Right kidney (tissue), 1 donor: ENCODE measurements at regions not wholly inside any gene's neighbourhood (a gene's known extent, or its start where the extent isn't known, plus 50 kb on each side); places are given as distances from the start of the nearest gene placed in this dataset.

Experiments
- DNase-seq: peaks from one replicate; pipeline ENCODE4 v3.0.0-alpha.2; 2016

GRCh38 chr21:28111151-28111619 is 881.5 kb downstream of the LTN1 start:
- peak; percentile 42 for DNase-seq

DNA sequence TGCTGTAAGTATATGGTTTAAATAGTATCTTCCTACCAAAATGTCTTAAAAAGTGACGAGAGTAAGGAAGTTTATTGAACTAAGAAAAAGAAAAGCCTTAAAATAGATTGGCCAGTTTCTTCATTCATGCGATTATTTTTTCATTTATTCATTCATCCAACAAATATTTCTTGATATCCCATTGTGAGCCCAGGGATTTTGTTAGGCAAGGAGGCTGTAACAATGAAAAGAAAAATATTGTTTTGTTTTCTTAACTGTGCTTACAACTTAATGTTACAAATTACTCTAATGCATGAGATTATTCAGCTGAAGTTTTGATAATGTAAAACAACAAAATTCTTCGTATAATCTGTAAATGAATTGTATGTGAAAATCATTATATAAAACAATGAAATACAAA is 882.0 kb downstream of the LTN1 start:
- no peak for DNase-seq

DNA sequence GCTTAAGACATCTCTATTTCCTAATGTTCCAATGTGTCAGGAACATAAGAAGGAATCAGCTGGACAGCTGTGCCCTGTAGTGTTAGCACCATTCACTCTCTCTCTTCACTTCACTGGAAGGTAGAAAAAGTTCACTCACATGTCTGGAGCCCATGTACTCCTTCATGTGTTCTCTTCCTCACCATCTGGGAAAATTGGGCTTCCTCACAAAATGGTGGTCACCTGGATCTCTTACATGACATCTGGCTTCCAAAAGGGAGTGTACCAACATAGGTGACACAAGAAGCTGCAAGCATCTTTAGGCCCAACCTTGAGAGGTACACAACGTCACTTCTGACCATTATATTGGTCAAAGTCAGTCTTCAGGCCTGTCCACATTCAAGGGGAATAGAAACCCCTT is 882.6 kb downstream of the LTN1 start:
- no peak for DNase-seq

DNA sequence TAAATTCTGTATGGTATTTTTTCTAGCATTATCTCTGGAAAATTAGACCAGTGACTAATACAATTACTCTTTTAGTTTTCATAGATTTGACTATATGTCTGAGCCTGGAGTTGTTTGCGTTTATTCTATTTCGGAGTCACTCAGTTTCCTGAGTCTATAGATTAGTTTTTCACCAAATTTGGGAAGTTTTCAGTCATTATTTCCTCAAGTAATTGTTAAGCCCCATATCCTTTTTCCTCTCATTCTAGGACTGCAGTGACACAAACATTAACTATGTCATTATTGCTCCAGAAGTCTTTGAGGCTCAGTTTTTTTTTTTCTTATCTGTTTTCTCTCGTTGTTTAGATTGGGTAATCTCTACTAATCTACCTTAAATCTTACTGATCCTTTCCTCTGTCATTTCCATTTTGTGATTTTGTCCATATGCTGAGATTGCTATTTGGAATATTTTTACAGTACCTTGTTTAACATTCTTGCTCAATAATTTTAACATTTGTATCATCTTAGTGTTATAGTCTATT is 886.2 kb downstream of the LTN1 start:
- DNase-seq: no peak

DNA sequence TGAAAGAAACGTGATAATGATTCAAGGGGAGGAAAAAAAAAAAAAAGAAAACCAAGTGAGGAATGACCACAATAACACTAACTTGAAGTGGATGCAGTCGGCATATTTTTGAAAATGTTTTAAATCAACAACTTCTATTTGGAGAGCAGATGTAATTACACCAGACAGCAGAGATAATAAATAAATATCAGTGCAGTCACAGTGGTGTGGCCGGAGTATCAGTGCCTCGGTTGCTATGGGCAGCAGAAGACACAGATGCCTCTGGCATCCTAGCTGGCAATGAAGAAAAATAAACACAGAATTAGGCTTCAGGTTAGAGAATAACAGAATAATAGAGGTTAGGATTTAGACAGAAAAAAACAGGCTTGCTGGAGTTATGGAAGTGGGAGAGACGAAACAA is 888.3 kb downstream of the LTN1 start:
- DNase-seq: no peak

DNA sequence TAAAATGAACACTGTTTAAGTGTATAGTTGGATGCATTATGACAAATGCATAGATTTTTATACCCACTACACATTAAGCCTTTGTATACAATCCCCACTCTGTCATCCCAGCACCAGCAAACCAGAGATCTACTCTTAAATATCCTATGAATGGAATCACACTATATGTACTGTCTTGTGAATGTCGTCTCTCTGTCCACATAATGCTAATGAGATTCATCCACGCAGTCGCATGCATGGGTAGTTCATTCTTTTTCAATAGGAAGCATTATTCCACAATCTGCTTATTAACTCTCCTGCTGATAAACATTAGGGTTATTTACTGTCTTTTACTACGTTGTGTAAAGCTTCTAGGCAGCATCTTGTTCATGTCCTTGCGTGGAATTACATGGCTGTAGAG is 892.3 kb downstream of the LTN1 start:
- no peak for DNase-seq

GRCh38 chr21:28099001-28099705 is 893.5 kb downstream of the LTN1 start:
- DNase-seq: no peak

DNA sequence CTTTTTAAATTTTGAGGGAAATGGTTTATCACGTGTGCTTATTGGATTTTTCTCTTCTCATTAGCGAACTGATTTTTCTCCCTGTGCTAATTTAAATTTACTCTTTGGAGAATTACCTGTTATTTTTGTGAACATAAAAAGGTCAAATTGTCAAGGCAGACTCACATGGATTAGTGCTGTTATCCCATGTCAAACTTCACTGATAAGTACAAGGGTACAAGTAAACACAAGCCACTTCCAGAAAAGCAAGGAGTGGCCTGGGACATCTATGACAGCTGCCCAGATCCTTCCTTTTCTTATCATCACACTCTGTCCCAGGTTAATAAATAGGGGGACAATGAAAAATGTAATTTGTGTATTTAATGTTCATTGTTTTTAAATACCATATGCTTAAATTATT is 901.2 kb downstream of the LTN1 start:
- no peak for DNase-seq

- no peak for DNase-seq
Observed at GRCh38 chr21:28090546-28090945, 902.1 kb downstream of the LTN1 start.

DNA sequence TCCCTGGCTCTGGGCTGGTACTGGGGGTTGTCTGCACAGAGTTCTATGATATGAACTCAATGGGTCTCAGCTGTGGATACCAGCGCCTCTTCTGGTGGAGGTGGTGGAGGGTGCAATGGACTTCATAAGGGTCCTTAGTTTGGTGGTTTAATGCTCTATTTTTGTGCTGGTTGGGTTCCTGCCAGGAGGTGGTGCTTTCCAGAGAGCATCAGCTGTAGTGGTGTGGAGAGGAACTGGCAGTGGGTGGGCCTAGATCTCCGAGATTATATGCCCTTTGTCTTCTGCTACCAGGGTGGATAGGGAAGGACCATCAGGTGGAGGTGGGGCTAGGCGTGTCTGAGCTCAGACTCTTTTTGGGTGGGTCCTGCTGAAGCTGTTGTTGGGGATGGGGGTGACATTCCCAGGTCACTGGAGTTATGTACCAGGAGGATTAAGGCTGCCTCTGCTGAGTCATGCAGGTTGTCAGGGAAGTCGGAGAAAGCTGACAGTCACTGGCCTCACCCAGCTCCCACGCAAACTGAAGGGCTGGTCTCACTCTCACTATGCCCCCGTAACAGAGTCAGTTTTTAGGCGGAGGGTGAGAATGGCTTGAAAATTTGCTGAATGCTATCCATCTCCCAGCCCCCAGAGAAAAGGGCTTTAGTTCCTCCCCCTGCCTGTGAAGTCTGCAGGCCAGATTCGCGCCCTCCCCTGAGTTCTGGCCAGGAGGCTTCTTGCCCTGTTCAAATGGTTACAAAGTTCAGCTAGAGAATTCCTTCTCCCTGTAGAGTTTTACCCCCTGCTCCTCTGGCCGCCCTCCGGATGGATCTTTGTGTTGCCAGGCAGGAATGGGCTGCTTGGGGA is 902.9 kb downstream of the LTN1 start:
- no peak for DNase-seq

DNA sequence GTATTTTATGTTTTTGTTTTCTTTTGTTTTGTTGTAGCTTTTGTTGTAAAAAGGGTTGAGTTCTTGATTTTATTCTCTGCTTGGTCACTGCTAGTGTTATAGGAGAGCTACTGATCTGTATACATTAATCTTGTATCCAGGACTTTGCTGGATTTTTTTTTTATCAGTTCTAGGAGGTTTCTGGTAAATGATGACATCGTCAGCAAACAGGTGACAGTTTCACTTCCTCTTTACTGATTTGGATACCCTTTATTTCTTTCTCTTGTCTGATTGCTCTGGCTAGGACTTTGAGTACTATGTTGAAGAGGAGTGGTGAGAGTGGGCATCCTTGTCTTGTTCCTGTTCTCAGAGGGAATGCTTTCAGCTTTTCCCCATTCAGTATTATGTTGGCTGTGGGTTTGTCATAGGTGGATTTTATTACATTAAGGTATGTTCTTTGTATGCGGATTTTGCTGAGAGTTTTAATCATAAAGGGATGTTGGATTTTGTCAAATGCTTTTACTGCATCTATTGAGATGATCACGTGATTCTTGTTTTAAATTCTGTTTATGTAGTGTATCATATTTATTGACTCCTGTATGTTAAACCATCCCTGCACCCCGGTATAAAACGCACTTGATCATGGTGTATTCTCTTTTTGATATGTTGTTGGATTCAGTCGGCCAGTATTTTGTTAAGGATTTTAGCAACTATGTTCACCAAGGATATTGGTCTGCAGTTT is 905.7 kb downstream of the LTN1 start:
- DNase-seq: no peak

DNA sequence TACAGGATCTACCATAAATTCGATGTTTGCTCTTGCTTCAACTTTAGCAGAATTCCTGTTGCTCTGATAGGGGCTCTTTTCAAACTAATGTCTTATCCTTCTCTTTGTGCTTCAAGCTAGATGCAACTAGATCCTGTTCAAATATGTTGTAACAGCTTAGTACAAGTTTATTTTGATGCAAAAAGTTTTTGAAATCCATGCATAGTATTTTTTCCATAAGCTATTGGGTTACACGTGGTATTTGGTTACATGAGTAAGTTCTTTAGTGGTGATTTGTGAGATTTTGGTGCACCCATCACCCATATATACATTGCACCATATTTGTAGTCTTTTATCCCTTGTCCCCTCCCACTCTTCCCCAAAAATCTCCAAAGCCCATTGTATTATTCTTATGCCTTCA is 907.7 kb downstream of the LTN1 start:
- DNase-seq: no peak

DNA sequence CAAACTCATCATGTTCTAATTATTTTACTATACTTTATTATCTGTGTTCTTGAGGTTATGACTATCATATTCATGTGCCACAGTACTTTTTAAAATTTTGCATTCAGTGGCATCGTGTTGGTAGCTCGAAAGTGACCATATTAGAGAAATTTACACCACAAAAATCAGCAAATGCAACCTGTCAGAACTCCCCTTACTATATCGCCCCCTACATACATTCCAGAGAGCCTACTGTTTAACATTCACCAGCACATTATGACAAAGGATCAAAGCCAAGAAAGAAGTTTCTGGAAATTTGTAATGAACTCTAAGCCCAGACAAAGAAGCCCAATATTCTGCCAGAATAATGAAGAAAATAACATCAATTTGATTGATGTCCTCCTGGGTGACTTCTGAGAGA is 909.3 kb downstream of the LTN1 start:
- no peak for DNase-seq

GRCh38 chr21:28078126-28078525 is 914.6 kb downstream of the LTN1 start:
- DNase-seq: no peak

GRCh38 chr21:28074676-28075075 is 918.0 kb downstream of the LTN1 start:
- DNase-seq: no peak

- no peak for DNase-seq
Observed at GRCh38 chr21:28072601-28073000, 920.1 kb downstream of the LTN1 start.

GRCh38 chr21:28069450-28069923 is 923.2 kb downstream of the LTN1 start:
- no peak for DNase-seq

GRCh38 chr21:28068455-28069358 is 924.0 kb downstream of the LTN1 start:
- no peak for DNase-seq

DNA sequence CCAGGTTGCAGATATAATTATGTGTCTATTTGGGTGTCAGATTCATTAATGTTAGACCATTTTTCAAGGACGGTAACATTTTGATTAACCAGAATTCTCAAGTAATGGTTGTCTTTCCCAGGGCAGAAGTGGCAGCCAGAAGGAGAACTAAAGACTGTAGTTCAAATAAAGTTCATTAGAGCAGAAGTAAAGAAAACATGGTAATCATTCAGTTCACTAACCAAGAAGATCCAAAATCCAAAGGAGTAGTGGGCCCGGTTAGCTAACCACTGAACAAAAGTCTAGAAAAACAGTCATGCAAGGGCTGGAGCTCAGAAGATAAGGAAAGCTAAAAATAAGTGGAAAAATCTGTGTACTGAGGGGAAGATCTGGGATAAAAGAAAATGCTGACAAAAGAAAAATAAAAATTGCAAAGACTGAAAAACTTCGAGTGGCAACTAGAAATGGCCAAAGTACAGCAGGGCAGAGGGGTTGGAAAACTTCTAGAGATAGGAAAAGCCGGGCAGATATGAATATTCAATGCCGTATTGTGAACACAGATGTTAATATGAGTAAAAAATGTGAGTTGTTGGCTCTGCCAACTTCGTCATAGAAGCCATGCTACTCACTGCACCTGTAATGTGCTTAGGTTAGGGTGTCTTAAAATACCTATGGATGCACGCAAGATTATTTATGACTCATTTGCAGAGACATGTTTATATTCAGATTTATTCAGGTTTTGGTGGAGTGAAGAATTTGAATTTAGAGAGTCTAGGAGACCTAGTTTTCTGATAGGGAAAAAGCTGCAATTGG is 925.9 kb downstream of the LTN1 start:
- no peak for DNase-seq

DNA sequence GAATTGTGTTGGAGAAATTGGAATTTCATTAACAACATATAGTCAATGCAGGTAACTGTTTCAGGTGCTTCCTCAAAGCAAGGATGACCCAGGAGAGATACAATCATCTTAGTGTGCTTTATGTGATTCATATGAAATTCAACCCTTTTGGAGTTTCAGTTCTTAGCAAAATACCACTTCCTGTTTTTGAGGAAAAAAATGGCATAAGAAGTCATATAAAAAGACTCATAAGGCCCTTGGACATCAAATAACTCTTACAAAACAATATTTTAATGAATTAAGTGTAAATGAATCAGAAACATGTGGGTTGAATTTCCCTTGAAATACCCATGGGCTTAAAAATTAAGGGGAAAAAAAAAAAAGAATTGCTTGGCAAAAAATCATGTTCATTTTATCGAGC is 926.6 kb downstream of the LTN1 start:
- DNase-seq: no peak
